ENCODE measurements at regions not wholly inside any gene's neighbourhood (a gene's known extent, or its start where the extent isn't known, plus 50 kb on each side); places are given as distances from the start of the nearest gene placed in this dataset.

DNA sequence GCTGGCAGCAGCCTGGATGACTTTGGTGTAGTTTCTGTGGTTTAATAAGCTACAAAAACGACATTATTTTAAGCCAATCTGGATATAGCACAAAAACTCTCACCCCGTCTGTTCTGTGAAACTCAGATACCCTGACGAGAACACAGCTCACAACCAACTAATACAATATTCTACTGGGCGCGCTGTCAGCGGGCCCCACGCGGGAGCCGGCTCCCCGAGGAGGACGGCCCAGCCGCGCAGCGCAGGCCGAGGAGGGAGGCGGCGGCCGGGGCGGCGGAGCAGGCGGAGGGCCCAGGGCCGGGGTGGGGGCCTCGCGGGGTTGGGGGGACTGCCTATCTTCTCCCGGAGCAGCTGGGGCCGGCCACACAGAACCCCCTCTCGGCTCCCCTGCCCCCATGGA lies 87.2 kb upstream of the POU3F1 start:
- no peak for DNase-seq (ENCODE audit: extremely low read depth, low read depth, low spot score)

DNA sequence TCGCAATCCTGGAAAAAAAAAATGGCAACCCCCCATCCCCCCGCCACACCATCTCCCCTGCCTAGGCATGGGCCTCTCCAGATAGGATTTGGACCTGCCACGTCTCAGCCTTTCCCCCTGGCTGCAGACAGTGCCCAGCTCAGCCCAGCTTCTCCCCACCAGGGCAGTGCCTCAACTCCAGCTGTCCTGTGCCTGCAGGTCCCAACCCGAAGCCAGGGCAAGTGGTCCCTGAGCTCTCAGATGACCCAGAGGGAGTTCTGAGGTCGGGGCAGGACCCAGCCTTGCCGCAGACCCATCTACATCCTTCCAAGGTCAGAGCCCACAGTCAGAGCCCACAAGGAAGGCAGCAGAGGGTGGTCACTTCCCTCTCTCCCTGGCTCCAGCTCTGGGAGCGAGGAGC lies 86.7 kb upstream of the POU3F1 start:
- no peak for DNase-seq (ENCODE audit: extremely low read depth, low read depth, low spot score)

DNA sequence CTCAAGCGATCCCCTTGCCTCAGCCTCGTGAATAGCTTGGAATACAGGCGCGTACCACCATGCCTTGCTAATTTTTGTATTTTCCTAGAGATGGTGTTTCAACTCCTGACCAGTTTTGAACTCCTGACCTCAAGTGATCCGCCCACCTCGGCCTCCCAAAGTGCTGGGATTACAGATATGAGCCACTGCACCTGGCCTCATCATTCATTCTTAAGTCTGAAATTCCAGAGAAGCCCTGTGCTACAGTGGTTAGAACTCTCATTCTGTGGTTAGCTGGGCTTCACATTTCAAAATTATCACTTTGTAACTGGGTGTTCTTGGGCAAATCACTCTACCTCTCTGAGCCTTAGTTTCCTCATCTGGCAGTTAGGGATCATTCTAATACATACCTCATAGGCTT lies 86.1 kb upstream of the POU3F1 start:
- no peak for DNase-seq (ENCODE audit: extremely low read depth, low read depth, low spot score)

GRCh38 chr1:38131024-38131585 lies 84.5 kb upstream of the POU3F1 start:
- no peak for DNase-seq (ENCODE audit: extremely low read depth, low read depth, low spot score)

DNA sequence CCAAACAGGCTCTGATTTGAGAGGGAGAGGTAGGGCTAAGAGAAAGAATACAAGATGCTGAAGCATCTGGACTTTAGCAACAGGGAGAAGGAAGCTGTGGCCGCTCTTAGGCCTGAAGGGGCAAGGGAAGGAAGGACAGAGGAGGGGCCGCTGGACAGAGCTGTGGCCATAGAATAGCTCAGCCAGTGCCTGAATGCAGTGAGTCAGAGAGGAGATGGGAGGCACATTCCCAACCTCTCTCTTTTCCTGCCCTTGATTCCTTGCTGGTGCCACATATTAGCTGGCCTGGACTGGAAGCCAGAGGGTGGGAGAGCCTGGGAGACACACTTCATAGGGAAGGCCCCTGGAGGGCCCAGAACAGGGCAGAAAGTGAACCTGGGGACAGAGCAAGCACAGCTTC lies 83.4 kb upstream of the POU3F1 start:
- DNase-seq (ENCODE audit: extremely low read depth, low read depth, low spot score): no peak

- DNase-seq (ENCODE audit: extremely low read depth, low read depth, low spot score): no peak
Measured at GRCh38 chr1:38129473-38129872, 82.9 kb upstream of the POU3F1 start.

- DNase-seq (ENCODE audit: extremely low read depth, low read depth, low spot score): no peak
Measured at GRCh38 chr1:38128926-38129453, 82.4 kb upstream of the POU3F1 start.

- no peak for DNase-seq (ENCODE audit: extremely low read depth, low read depth, low spot score)
Measured at GRCh38 chr1:38128511-38128910, 81.9 kb upstream of the POU3F1 start.

DNA sequence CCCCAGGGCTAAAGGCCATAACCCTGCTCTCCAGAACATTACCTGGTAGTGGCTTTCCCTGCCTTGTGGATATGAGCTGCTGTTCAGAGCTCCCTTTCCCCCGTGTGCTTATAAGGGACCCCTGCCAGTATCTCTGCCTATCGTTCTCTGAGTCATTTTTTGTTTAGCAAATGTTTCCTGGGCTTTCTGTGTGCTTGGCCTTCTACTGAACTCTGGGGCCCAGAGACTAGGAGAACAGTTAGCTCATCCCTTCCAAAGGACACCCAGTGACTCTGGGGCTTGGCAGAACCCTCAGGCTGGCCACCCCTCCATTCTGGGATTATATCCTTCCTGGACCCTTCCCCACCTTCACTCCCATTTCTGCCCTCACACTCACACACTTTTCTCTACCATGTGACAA lies 80.8 kb upstream of the POU3F1 start:
- no peak for DNase-seq (ENCODE audit: extremely low read depth, low read depth, low spot score)

DNA sequence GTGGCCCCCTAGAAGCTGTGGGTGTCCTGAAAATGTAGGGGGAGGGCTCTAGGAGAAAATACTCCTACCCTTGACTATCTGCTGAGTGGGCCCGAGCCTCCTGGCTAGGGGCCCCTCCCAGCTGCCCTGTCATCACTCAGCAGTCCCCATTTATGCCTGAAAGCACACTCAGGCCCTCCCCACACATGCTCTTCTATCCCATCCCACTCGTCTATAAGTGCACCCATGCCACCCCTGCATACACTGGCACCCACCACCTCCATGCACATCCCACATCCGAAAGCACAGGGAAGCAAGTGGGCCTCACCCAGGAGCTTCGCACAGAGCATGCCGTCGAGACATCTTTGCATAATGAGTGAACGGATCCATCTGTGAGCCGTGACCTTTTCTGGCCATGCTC lies 80.4 kb upstream of the POU3F1 start:
- no peak for DNase-seq (ENCODE audit: extremely low read depth, low read depth, low spot score)

GRCh38 chr1:38125837-38126520 lies 79.4 kb upstream of the POU3F1 start:
- no peak for DNase-seq (ENCODE audit: extremely low read depth, low read depth, low spot score)

- no peak for DNase-seq (ENCODE audit: extremely low read depth, low read depth, low spot score)
Measured at GRCh38 chr1:38125016-38125415, 78.4 kb upstream of the POU3F1 start.

GRCh38 chr1:38123356-38124135 lies 77.0 kb upstream of the POU3F1 start:
- no peak for DNase-seq (ENCODE audit: extremely low read depth, low read depth, low spot score)

- no peak for DNase-seq (ENCODE audit: extremely low read depth, low read depth, low spot score)
Measured at GRCh38 chr1:38121231-38121680, 74.7 kb upstream of the POU3F1 start.

DNA sequence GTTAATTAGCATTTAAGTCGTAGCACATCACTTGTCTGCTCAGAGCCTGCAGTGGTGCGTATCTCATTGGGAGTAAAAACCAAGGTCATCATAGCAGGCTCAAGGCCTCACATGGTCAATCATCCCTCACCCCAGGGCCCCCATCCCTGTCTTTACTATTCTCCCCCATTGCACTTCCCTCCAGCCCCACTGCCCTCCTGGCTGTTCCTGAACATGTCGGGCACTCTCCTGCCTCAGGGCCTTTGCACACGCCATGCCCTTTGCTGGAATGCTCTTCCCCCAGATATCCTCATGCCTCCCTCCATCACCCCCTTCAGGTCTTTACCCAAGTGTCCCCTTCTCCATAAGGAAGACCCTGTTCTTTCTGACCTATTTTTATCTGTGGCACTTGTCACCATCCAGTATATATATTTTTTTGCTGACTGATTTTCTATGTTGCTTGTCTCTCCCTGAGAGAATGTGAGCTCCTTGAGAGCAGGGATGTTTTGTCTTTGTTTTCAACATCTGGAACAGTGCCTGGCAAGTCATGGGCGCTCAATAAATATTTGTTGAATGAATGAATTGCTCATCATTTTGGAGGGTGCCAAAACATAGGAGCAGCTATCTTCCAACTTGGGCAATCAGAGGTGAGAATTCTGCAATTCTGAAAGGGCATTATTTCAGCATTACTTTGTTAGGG lies 74.1 kb upstream of the POU3F1 start:
- DNase-seq (ENCODE audit: extremely low read depth, low read depth, low spot score): no peak

- DNase-seq (ENCODE audit: extremely low read depth, low read depth, low spot score): no peak
Measured at GRCh38 chr1:38118976-38119375, 72.4 kb upstream of the POU3F1 start.

DNA sequence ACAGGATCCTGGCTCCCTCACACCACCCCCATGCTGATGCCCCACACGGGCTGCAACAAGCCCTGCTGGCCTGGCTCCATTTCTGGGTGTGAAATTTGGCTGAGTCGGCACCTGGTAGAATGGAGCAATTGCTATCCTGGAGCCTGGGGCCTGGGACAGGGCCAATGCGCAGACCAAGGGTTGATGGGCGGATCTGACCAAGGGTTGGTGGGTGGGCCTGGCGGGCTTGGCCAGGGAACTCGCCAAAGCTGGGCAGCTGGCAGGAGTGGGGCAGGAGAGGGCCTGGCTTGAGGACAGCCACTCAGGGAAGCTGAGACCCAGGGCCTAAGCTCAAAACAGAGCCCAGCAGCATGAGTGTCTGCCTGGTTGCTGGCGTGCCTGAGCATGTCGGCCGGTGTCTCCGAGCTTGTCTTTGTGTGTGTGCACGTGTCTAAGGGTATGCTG lies 70.9 kb upstream of the POU3F1 start:
- DNase-seq (ENCODE audit: extremely low read depth, low read depth, low spot score): no peak

- no peak for DNase-seq (ENCODE audit: extremely low read depth, low read depth, low spot score)
Measured at GRCh38 chr1:38115682-38116202, 69.1 kb upstream of the POU3F1 start.

GRCh38 chr1:38115226-38115625 lies 68.6 kb upstream of the POU3F1 start:
- DNase-seq (ENCODE audit: extremely low read depth, low read depth, low spot score): no peak

DNA sequence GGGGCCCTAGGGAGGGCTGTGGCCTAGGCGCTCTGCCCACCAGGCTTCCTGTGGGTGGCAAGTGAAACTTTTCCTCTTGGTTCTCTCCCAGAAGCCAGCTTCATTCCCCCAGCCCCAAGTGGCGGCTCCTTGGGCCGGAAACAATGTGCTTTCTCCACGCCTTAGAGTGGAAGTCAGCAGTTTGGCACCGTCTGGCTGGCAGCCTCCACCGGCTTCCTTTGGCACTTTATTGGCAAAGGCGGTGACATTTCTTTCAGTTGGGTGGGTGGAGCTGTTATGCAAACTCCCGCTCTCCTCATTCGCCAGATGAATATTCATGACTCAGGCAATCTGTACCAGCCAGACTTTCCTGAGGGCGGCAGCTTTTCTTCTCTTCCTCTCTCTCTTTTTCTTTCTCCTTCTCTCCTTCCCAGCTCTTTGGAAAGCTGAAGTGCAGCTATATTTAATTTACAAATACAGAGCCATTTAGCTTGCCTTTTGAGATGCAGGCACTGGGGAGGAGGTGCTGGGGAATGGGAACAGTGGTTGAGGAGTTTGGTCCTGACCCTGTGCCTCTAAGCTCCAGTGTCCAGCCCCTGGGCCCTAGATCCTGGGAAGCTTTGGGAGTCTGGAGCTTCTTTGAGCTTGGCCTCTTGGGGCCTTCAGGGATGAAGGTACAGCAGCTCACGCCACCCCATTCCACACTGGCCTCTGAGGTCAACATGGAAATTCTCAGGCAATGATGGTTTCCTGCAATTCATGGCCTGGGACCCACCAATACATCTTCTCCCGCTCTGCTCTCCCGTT lies 67.8 kb upstream of the POU3F1 start:
- no peak for DNase-seq (ENCODE audit: extremely low read depth, low read depth, low spot score)
